Activated CD4-positive, alpha-beta T cell treated with anti-CD3 and anti-CD28 coated beads for 36 hours (primary cell): ENCODE measurements at regions not wholly inside any gene's neighbourhood (a gene's known extent, or its start where the extent isn't known, plus 50 kb on each side); places are given as distances from the start of the nearest gene placed in this dataset.

Experiments used
- ATAC-seq: fragments of 200-7000 bp; cut with Tn5 transposase; one replicate; pipeline ENCODE4 v1.10.0; 2021; ENCODE audit warnings: mild to moderate bottlenecking, moderate library complexity
- CTCF ChIA-PET: fragments of 350-600 bp; sonication (Branson Sonifier 250); formaldehyde crosslinking; loops from one replicate; lab custom pipeline; 2021; ENCODE audit warnings: antibody characterized with exemption; lab: Charles Lee
- POLR2A ChIA-PET: fragments of 350-600 bp; sonication (Branson Sonifier 250); formaldehyde crosslinking; loops from one replicate; lab custom pipeline; 2021; ENCODE audit warnings: antibody characterized with exemption, inconsistent platforms; lab: Charles Lee
- DNase-seq: peaks from one replicate; pipeline ENCODE4 v3.0.0-alpha.2; 2020
- H3K27ac Mint-ChIP-seq: one replicate; pipeline ENCODE4 v1.8.0; 2021; ENCODE audit warnings: mixed read lengths
- H3K27me3 Mint-ChIP-seq: one replicate; pipeline ENCODE4 v1.8.0; 2021; ENCODE audit warnings: mixed read lengths
- H3K36me3 Mint-ChIP-seq: one replicate; pipeline ENCODE4 v1.8.0; 2021; ENCODE audit warnings: low read depth, mixed read lengths
- H3K4me1 Mint-ChIP-seq: one replicate; pipeline ENCODE4 v1.8.0; 2021; ENCODE audit warnings: mixed read lengths
- H3K4me3 Mint-ChIP-seq: one replicate; pipeline ENCODE4 v1.8.0; 2021; ENCODE audit warnings: mild to moderate bottlenecking, moderate library complexity, mixed read lengths
- H3K9me3 Mint-ChIP-seq: one replicate; pipeline ENCODE4 v1.8.0; 2021; ENCODE audit warnings: low read depth, mixed read lengths
- intact Hi-C, 2 experiments: fragments of 100-400 bp; cut with DNase I in 1 of 2; cut with micrococcal nuclease in 1 of 2; formaldehyde crosslinking; loops; one replicate each; pipeline versions ENCODE4 v1.14.2 to v1.15.1; 2022 to 2024; cut with DNase I, micrococcal nuclease

DNA sequence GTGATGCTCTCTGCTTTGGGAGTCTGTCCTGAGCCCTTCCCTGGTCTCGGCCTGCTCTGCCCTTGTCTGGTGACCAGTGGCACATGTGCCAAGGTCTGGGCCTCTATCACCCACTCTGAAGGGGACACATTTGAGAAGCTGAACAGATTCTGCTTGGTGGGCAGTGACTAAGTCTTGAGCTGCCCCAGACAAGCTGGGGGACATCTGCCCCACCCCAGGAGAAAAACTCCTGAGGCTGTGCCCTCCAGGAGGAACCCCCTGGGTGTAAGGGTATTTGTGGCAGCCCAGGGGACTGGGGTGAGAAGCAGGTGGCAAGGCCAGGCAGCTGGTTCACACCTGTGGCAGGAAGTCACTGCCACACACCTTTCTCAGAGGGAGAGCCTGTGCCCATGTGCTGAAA lies 342.1 kb downstream of the DYSF start:
- Mint-ChIP-seq H3K4me3 (no peak overlapping the region), H3K36me3 (no peaks in the 10 kb centered on the region), H3K9me3 (no peaks in the 10 kb centered on the region), H3K27ac (no peak overlapping the region), H3K4me1 (no peaks in the 10 kb centered on the region), H3K27me3 (no peaks in the 10 kb centered on the region)
- ChIA-PET POLR2A (no interaction called here), CTCF (no interaction called here)
- intact Hi-C loops, result loop anchor here in 1 of 2 experiments (5.0 kb wide), 1 partner anchor 248 kb away; no protein-coding TSS in a partner anchor
- DNase-seq (no peak), ATAC-seq (no peak)

DNA sequence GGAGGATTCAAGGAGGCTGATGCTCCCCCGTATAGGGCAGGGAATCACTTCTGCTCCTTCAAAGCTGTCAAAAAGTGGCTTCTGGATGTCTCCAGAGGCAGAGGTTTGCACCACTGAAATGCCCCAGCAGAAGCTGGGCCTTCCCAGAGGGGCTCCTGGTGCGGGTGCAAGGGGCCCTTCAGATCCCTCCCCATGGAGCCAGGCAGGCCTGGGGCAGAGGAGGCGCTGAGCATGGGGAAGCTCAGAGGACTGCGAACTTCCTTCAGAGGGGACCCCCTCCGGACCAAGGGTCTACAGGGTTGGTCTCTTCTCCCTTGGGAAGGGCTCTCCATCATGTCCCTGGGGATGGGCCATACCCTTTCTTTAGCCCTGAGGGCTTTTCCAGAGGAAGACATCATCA lies 341.2 kb downstream of the DYSF start:
- intact Hi-C loops, result loop anchor here in 1 of 2 experiments (5.0 kb wide), 1 partner anchor 247 kb away; no protein-coding TSS in a partner anchor
- Mint-ChIP-seq H3K4me1 (no peaks in the 10 kb centered on the region), H3K4me3 (no peak overlapping the region), H3K27me3 (no peaks in the 10 kb centered on the region), H3K27ac (no peak overlapping the region), H3K9me3 (no peaks in the 10 kb centered on the region), H3K36me3 (no peaks in the 10 kb centered on the region)
- DNase-seq (no peak), ATAC-seq (no peak)
- CTCF ChIA-PET, result interaction anchor here (0.5 to 0.7 kb wide), 2 partner anchors 106 to 143 kb away, joined by 3 read pairs; no protein-coding TSS in a partner anchor
- POLR2A ChIA-PET, result no interaction called here

DNA sequence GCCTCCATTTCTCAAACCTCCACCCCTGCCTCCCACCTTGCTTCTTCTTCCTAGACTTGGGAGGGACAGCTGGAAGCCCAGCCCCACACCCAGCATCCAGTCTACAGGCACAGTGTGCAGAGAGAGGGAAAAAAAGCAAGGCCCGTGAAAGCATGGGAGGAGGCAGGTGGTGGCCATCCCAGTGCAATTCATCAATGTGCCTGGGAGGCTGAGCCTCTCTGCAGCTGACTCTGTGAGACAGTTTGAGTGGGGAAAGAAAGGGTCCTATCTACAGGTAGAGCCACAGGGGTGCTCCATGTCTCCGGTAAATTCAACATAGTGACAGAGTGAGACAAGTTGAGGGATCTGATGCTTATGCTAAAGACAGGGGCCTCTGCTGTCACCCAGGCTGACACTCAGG lies 340.6 kb downstream of the DYSF start:
- ATAC-seq, result no peak
- no peak for DNase-seq
- Mint-ChIP-seq H3K27me3 (no peaks in the 10 kb centered on the region), H3K9me3 (no peaks in the 10 kb centered on the region), H3K36me3 (no peaks in the 10 kb centered on the region), H3K27ac (no peak overlapping the region), H3K4me1 (no peaks in the 10 kb centered on the region), H3K4me3 (no peak overlapping the region)
- intact Hi-C loops, result no loop called here
- ChIA-PET POLR2A (no interaction called here), CTCF (no interaction called here)

DNA sequence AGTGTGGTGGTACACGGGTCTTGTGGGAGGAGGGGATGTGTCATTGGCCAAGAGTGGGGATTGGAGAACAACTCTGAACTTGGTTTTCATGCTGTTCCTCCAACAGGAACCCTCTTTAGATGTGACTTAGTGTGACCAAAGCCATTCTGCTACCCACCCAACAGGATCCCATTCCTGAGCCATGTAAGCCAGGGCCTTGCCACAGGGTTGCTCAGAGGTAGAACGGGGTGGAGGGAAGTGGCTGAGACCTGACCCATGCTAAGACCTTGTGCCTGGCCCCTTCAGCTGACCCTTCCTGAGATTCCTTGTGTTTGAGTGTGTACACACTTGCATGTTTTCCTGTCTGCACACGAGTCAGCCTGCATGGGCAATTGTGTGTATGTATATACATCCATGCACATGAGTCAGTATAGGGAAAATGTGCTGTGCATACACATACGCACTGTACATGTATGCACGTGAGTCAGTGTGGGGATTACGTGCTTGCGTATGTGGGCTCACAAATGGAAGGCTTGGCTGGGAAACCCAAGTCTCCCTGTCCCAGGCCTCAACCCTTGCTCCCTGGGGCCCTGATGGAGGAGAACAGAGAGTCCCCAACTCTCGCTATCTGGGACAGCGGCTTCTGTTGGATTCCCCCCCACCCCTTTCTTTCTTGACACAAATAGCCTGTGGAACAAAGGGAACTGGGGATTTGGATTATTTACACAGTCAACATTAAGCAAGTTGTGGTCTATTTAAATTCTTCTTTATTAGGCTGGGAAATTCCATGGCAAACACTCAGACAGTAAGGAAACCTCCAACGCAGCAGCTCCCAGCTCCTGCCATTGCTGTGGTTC lies 339.8 kb downstream of the DYSF start:
- intact Hi-C loops, result no loop called here
- H3K27ac Mint-ChIP-seq, result no peak overlapping the region
- ChIA-PET POLR2A (no interaction called here), CTCF (no interaction called here)
- ATAC-seq, result no peak
- H3K36me3 Mint-ChIP-seq, result no peaks in the 10 kb centered on the region
- no peak overlapping the region for H3K4me3 Mint-ChIP-seq
- DNase-seq, result no peak
- H3K27me3 Mint-ChIP-seq, result no peaks in the 10 kb centered on the region
- no peaks in the 10 kb centered on the region for H3K4me1 Mint-ChIP-seq
- no peaks in the 10 kb centered on the region for H3K9me3 Mint-ChIP-seq

DNA sequence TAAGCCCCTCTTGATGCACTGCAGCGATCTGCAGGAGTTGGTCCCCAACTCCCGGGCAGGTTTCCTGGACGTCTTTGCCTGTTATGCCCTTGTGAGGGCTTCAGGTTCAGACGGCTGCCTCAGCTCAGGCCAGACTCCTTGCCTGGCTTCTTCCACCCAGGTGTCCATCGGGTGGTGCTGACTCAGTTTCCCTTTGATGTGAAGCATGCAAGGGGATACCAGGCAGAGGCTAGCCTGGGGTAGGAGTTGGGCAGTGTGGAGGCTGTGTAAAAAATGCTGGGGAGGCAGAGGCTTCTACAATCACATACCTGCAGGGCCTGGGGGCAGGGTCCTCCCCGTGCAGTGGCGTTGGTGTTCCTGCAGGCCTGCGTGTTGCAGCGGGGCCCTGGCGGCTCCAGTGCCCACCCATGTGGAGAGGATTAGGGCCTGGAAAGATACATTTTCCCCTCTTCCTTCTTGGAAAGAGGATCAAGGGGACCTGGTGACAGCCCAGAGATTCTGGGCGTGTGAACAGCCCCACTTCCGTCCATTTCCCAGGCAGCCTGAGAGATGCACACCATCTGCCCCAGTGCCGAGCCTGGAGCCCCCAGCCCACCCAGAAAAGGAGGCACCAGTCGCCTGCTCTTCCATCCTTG lies 338.3 kb downstream of the DYSF start:
- H3K27ac Mint-ChIP-seq, result no peak overlapping the region
- ChIA-PET POLR2A (no interaction called here), CTCF (no interaction called here)
- no peak for ATAC-seq
- no peaks in the 10 kb centered on the region for H3K9me3 Mint-ChIP-seq
- no peaks in the 10 kb centered on the region for H3K4me1 Mint-ChIP-seq
- DNase-seq, result no peak
- no peaks in the 10 kb centered on the region for H3K36me3 Mint-ChIP-seq
- no peak overlapping the region for H3K4me3 Mint-ChIP-seq
- intact Hi-C loops, result no loop called here
- no peaks in the 10 kb centered on the region for H3K27me3 Mint-ChIP-seq

DNA sequence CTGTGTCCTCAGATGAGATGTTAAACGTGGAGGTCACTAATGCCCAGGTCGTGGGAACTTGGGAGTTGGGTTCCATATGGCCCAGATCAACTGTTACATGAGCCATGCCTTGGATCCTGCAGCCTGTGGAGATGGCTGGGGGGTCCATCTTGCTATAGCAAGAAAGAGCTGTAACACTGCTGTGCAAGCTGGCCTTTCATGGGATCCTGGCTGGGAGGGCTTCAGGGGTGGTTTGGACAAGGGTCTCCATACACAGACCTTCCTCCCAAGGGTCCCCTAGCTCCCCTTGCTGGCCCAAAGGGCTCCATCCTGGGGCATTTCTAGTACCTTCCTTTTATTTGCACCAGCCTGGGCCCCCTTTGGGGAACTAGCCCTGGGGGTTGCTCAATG lies 337.7 kb downstream of the DYSF start:
- Mint-ChIP-seq H3K4me1 (no peaks in the 10 kb centered on the region), H3K4me3 (no peak overlapping the region), H3K27ac (no peak overlapping the region), H3K9me3 (no peaks in the 10 kb centered on the region), H3K36me3 (no peaks in the 10 kb centered on the region), H3K27me3 (peaks cover 2% of the 10 kb centered on the region)
- ATAC-seq, result no peak
- no peak for DNase-seq
- intact Hi-C loops, result no loop called here
- ChIA-PET CTCF (no interaction called here), POLR2A (no interaction called here)

DNA sequence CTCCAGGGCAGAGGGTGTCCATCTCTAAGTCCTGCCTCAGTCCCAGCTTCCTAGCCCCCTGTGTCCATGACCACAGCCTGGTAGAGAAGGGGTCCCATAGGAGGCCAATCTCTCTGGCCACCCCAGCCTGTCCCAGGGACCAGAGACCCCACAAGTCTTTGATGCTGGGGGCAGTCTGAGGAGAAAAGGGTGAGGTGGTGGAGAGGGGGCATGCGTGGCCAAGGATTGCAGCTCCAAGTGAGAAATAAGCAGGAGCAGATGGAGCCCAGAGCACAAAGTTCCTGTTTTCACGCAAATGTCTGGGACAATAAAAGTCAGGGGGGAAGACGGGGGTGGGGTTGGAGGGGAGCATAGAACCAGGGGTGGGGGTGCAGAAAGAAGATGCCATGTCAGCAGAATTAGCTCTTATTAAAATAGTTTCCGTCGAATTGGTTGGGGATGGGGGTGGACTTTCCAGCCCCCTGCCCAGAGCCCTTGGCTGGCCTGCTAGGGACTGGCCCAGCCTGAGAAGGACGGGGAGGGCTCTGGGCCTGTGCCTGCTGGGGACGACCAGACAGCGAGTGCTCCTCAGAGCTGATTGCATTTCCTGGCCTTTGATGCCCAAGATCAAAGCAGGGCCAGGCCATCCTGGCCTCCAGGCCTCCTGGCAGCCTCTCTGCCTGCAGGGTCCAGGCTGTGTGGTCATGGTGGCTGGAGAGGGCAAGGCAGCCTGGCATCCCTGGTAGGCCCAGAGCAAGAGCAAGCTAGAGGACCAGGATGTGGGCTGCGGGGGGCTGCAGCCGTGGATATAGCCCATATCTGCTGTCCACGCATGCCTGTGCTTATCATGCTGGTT lies 337.1 kb downstream of the DYSF start:
- no peaks in the 10 kb centered on the region for H3K4me1 Mint-ChIP-seq
- ChIA-PET POLR2A (no interaction called here), CTCF (interaction anchor here (0.6 kb wide), 1 partner anchor 174 kb away, joined by 3 read pairs; no protein-coding TSS in a partner anchor)
- H3K27ac Mint-ChIP-seq, result no peak overlapping the region
- intact Hi-C loops, result no loop called here
- DNase-seq (no peak), ATAC-seq (no peak)
- H3K27me3 Mint-ChIP-seq, result peaks cover 2% of the 10 kb centered on the region
- no peaks in the 10 kb centered on the region for H3K36me3 Mint-ChIP-seq
- no peaks in the 10 kb centered on the region for H3K9me3 Mint-ChIP-seq
- H3K4me3 Mint-ChIP-seq, result no peak overlapping the region

DNA sequence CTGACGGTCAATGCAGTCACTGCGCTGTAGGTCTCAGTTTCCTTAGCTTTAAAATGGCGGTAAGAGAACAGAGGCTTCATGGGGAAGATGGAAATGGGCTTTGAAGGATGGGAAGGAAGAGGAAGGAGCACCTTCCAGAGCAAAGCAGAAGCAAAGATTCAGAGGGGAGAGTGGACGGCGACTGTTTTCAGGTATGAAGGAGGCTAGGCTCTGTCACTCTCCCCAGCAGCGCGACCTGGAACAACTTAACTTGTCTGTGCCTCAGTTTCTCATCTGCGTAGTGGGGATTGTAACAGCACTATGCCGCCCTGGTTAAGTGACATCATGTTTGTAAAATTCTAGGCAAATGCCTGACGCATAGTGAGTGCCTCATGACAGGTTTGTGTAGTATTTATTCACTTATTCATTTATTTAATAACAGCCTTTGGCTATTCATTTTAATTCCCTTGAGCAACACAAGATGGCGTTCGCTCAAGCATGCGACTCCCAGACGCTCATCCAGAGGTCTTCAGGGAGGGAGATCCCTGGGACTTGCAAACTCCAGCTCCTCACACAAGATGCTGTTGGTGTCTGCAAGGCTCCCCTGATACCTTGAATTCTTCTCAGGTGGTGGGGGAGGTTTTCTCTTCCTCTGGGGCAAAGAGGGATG lies 336.3 kb downstream of the DYSF start:
- H3K4me3 Mint-ChIP-seq, result no peak overlapping the region
- no peak for DNase-seq
- no peaks in the 10 kb centered on the region for H3K36me3 Mint-ChIP-seq
- POLR2A ChIA-PET, result no interaction called here
- H3K9me3 Mint-ChIP-seq, result no peaks in the 10 kb centered on the region
- CTCF ChIA-PET, result interaction anchor here (0.6 kb wide), 1 partner anchor 173 kb away, joined by 3 read pairs; no protein-coding TSS in a partner anchor
- H3K27ac Mint-ChIP-seq, result no peak overlapping the region
- no peak for ATAC-seq
- H3K4me1 Mint-ChIP-seq, result no peaks in the 10 kb centered on the region
- H3K27me3 Mint-ChIP-seq, result peaks cover 2% of the 10 kb centered on the region
- intact Hi-C loops, result no loop called here

DNA sequence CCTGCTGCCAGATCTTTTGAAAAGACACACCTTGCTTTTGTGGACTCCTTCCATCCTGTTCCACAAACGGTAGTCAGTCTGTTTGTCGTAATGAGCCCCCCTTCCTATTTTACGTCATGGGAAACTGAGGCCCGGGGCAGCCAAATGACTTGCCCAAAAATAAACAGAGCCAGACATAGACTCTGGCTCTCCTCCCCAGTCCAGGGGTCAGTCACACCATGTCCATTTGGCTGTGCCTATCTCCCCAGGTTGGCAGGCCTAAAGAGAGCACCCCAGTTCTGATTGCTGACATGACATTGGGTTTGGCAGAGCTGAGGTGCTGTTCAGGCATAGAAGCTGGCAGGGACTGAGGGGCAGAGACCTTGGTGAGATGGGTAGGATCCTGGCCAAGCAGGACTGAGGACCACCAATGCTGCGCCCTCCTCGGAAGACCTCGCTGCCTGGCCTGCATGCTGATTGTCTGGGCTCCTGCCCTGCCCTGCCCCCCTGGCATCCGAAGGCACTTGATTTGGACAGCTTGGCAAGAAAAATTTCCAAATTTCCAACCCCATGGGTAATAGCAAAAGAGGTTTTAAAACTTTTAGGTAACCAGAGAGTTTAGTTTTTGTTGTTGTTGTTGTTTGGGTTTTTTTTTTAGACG lies 335.4 kb downstream of the DYSF start:
- H3K4me3 Mint-ChIP-seq, result no peak overlapping the region
- ATAC-seq (no peak), DNase-seq (no peak)
- H3K4me1 Mint-ChIP-seq, result no peaks in the 10 kb centered on the region
- intact Hi-C loops, result no loop called here
- ChIA-PET POLR2A (no interaction called here), CTCF (no interaction called here)
- H3K9me3 Mint-ChIP-seq, result no peaks in the 10 kb centered on the region
- no peaks in the 10 kb centered on the region for H3K36me3 Mint-ChIP-seq
- H3K27me3 Mint-ChIP-seq, result peaks cover 2% of the 10 kb centered on the region
- H3K27ac Mint-ChIP-seq, result no peak overlapping the region

DNA sequence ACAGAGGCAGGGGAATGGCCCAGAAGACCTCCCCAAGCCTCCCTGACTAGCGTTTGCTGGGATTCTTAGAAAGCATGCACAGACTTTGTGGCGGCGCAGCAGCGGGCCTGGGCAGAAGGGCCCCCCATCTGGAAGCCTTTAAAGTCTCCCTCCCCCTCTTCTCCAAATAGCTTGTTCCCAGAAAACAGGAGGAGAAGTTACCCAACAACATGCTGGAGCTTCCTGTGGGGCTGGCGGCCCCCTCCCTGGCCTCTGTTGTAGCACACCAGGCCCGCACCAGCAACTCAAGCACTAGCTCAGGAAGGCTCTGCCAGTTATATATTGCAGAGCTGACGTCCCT lies 334.8 kb downstream of the DYSF start:
- DNase-seq (no peak), ATAC-seq (no peak)
- Mint-ChIP-seq H3K4me3 (no peak overlapping the region), H3K36me3 (no peaks in the 10 kb centered on the region), H3K9me3 (no peaks in the 10 kb centered on the region), H3K27me3 (peaks cover 4% of the 10 kb centered on the region), H3K4me1 (no peaks in the 10 kb centered on the region), H3K27ac (no peak overlapping the region)
- intact Hi-C loops, result no loop called here
- POLR2A ChIA-PET, result no interaction called here
- CTCF ChIA-PET, result no interaction called here
